HCT116 (cell line): ENCODE measurements at regions not wholly inside any gene's neighbourhood (a gene's known extent, or its start where the extent isn't known, plus 50 kb on each side); places are given as distances from the start of the nearest gene placed in this dataset.

ENCODE experiments used
- ATAC-seq: fragments of 200-7000 bp; cut with Tn5 transposase; 2 replicates; pipeline ENCODE4 v1.9.1; 2020; ENCODE audit warnings: mild to moderate bottlenecking, moderate library complexity
- BruUV-seq: library from RNA; stranded (reverse); fragments of 400-500 nt; replicated peaks from 2 replicates; lab custom pipeline; 2021; lab: Mats Ljungman, UMichigan
- CTCF ChIA-PET: fragments of 300-600 bp; sonication (Branson Sonifier 250); formaldehyde crosslinking; loops from one replicate; lab custom pipeline; 2021; ENCODE audit warnings: antibody characterized with exemption; lab: Charles Lee
- POLR2A ChIA-PET: fragments of 300-600, 350-600 bp; sonication (Branson Sonifier 250); formaldehyde crosslinking; loops from one replicate; lab custom pipeline; 2021; ENCODE audit warnings: antibody characterized with exemption; lab: Charles Lee
- RAD21 ChIA-PET, 2 experiments: fragments of 300-600 bp; sonication (Branson Sonifier 250); formaldehyde crosslinking; loops; one replicate each; lab custom pipeline; 2023; ENCODE audit warnings: low total read pairs in 2 of 2; ENCODE audit not compliant: uncharacterized antibody in 2 of 2, unreplicated experiment in 2 of 2, low non-redundant PET in 1 of 2; lab: Charles Lee
- DNase-seq: peaks from one replicate; pipeline ENCODE4 v3.0.0-alpha.2; 2010; ENCODE audit warnings: low read depth, low spot score
- H2AFZ ChIP-seq: fragments of 200-600 bp; shearing (Covaris generic), sonication (generic); 2 replicates; pipeline ENCODE4 v1.6.1; 2017; ENCODE audit warnings: low read depth, mixed run types, mixed read lengths, antibody characterized with exemption, low read length; ENCODE audit not compliant: poor library complexity, severe bottlenecking
- H3K27ac ChIP-seq: 2 replicates; pipeline ENCODE4 v1.5.1; 2012; ENCODE audit warnings: low read depth, low read length
- H3K27me3 ChIP-seq: fragments of 200-600 bp; sonication (generic); 2 replicates; pipeline ENCODE4 v1.6.1; 2016; ENCODE audit warnings: mixed run types, low read length, mixed read lengths; ENCODE audit not compliant: insufficient read depth
- H3K36me3 ChIP-seq, 2 experiments: fragments of 200-500 bp in 1 of 2; fragments of 200-600 bp in 1 of 2; sonication (Bioruptor generic) in 1 of 2; sonication (generic) in 1 of 2; 2 replicates each; pipeline versions ENCODE4 v1.5.1 to v1.6.1; 2014 to 2016; ENCODE audit warnings: low read length in 2 of 2, inconsistent platforms in 1 of 2, mixed read lengths in 1 of 2, mixed run types in 1 of 2; ENCODE audit not compliant: insufficient read depth in 2 of 2, control insufficient read depth in 1 of 2
- H3K4me1 ChIP-seq, 2 experiments: fragments of 200-600 bp in 1 of 2; sonication (generic) in 1 of 2; 2 replicates each; pipeline versions ENCODE4 v1.5.1 to v1.6.1; 2012 to 2017; ENCODE audit warnings: low read length in 2 of 2, inconsistent platforms in 1 of 2, mild to moderate bottlenecking in 1 of 2, mixed read lengths in 1 of 2, mixed run types in 1 of 2, moderate library complexity in 1 of 2; ENCODE audit not compliant: insufficient read depth in 2 of 2, control insufficient read depth in 1 of 2
- H3K4me2 ChIP-seq: fragments of 200-600 bp; sonication (generic); 2 replicates; pipeline ENCODE4 v1.6.1; 2017; ENCODE audit warnings: mixed run types, low read length, mixed read lengths
- H3K4me3 ChIP-seq, 2 experiments: fragments of 200-600 bp in 1 of 2; sonication (generic) in 1 of 2; replicated peaks in 1 of 2; 2 replicates each; pipeline ENCODE4 v1.5.1; 2011 to 2016; ENCODE audit warnings: low read length in 2 of 2, control low read depth in 1 of 2, low read depth in 1 of 2, mild to moderate bottlenecking in 1 of 2, mixed read lengths in 1 of 2, mixed run types in 1 of 2
- H3K79me2 ChIP-seq: fragments of 200-600 bp; sonication (generic); 2 replicates; pipeline ENCODE4 v1.6.1; 2017; ENCODE audit warnings: mild to moderate bottlenecking, mixed run types, low read length, moderate library complexity, mixed read lengths; ENCODE audit not compliant: insufficient read depth
- H3K9ac ChIP-seq: fragments of 200-600 bp; sonication (generic); 2 replicates; pipeline ENCODE4 v1.6.1; 2016; ENCODE audit warnings: low read length, mixed read lengths
- H3K9me2 ChIP-seq: fragments of 200-600 bp; sonication (generic), shearing (Covaris generic); 2 replicates; pipeline ENCODE4 v1.6.1; 2017; ENCODE audit warnings: mixed run types, mild to moderate bottlenecking, moderate library complexity; ENCODE audit not compliant: insufficient read depth
- H3K9me3 ChIP-seq, 2 experiments: fragments of 200-500 bp in 1 of 2; fragments of 200-600 bp in 1 of 2; sonication (Bioruptor generic) in 1 of 2; sonication (generic) in 1 of 2; 2 replicates each; pipeline ENCODE4 v1.6.1; 2014 to 2017; ENCODE audit warnings: low read length in 2 of 2, mixed read lengths in 2 of 2, inconsistent platforms in 1 of 2, low read depth in 1 of 2, mild to moderate bottlenecking in 1 of 2, mixed run types in 1 of 2, moderate library complexity in 1 of 2; ENCODE audit not compliant: control insufficient read depth in 1 of 2, insufficient read depth in 1 of 2
- H4K20me1 ChIP-seq: fragments of 200-600 bp; sonication (generic), shearing (Covaris generic); 2 replicates; pipeline ENCODE4 v1.6.1; 2017; ENCODE audit warnings: mixed run types, mild to moderate bottlenecking, moderate library complexity; ENCODE audit not compliant: insufficient read depth
- CBX3 ChIP-seq: IDR thresholded peaks from 2 replicates; pipeline ENCODE4 v1.6.1; 2012; ENCODE audit warnings: low read depth
- EZH2phosphoT487 ChIP-seq: fragments of 200-600 bp; IDR thresholded peaks from 2 replicates; pipeline ENCODE4 v1.6.1; 2018; ENCODE audit warnings: antibody characterized with exemption, borderline replicate concordance
- MAX ChIP-seq: IDR thresholded peaks from 2 replicates; pipeline ENCODE4 v1.6.1; 2012
- POLR2AphosphoS5 ChIP-seq: IDR thresholded peaks from 2 replicates; pipeline ENCODE4 v1.6.1; 2011; ENCODE audit warnings: mild to moderate bottlenecking, low read depth, low read length, moderate library complexity
- REST ChIP-seq: IDR thresholded peaks from 2 replicates; pipeline ENCODE4 v1.6.1; 2012; ENCODE audit warnings: low read depth
- SIN3A ChIP-seq: IDR thresholded peaks from 2 replicates; pipeline ENCODE4 v1.6.1; 2012; ENCODE audit warnings: low read depth
- TCF7L2 ChIP-seq: IDR thresholded peaks from 2 replicates; pipeline ENCODE4 v1.7.0; 2011; ENCODE audit warnings: borderline replicate concordance, inconsistent platforms; ENCODE audit not compliant: insufficient read depth, insufficient read length; ENCODE audit errors: extremely low read depth
- YY1 ChIP-seq: IDR thresholded peaks from 2 replicates; pipeline ENCODE4 v1.6.1; 2011; ENCODE audit warnings: low read length, low read depth, moderate library complexity, mild to moderate bottlenecking; ENCODE audit not compliant: insufficient replicate concordance; ENCODE audit errors: extremely low read depth
- ZFX ChIP-seq: fragments of 450-650 bp; IDR thresholded peaks from 2 replicates; pipeline ENCODE4 v1.6.1; 2017
- ZNF274 ChIP-seq: fragments of 200-500 bp; sonication (Bioruptor generic); IDR thresholded peaks from 2 replicates; pipeline ENCODE4 v1.6.1; 2014; ENCODE audit warnings: mild to moderate bottlenecking, low read depth, low read length, inconsistent platforms
- intact Hi-C: fragments of 100-400 bp; cut with micrococcal nuclease; formaldehyde crosslinking; loops from 2 replicates; pipeline ENCODE4 v1.10.0; 2022

GRCh38 chr6:169912266-169913095, 161.1 kb downstream of the ERMARD start:
- Histone ChIP-seq H3K4me3 (no peak overlapping the region), H3K27me3 (no peaks in the 10 kb centered on the region)
- RAD21 ChIA-PET, result interaction anchor here in 1 of 2 experiments (0.6 kb wide), 1 partner anchor 359 kb away, joined by 3 read pairs; no protein-coding TSS in a partner anchor
- no peak for TF ChIP-seq CBX3
- TF ChIP-seq TCF7L2, result no peak
- TF ChIP-seq ZFX, result no peak
- no peak for TF ChIP-seq YY1
- TF ChIP-seq ZNF274, result no peak
- no peak for TF ChIP-seq MAX
- TF ChIP-seq EZH2phosphoT487, result no peak
- no peak for TF ChIP-seq SIN3A
- TF ChIP-seq POLR2AphosphoS5, result no peak
- no peak for TF ChIP-seq REST
- TF ChIP-seq, all 23 proteins: peak for 0
- Histone ChIP-seq H3K27ac (no peak overlapping the region), H3K79me2 (no peaks in the 10 kb centered on the region), H3K9me3 (peaks cover 0 to 4% of the 10 kb centered on the region in 2 experiments; a peak in 1 of 4 replicates), H3K9me2 (no peaks in the 10 kb centered on the region), H2AFZ (no peak overlapping the region), H3K9ac (no peak overlapping the region), H4K20me1 (no peaks in the 10 kb centered on the region), H3K4me2 (no peak overlapping the region), H3K4me1 (no peaks in the 10 kb centered on the region), H3K36me3 (no peaks in the 10 kb centered on the region)
- no TSS peak for BruUV-seq
- intact Hi-C loops, result no loop called here
- DNase-seq (no peak), ATAC-seq (no peak)
- CTCF ChIA-PET, result no interaction called here
- POLR2A ChIA-PET, result no interaction called here
